GM10248 (cell line): ENCODE measurements at regions not wholly inside any gene's neighbourhood (a gene's known extent, or its start where the extent isn't known, plus 50 kb on each side); places are given as distances from the start of the nearest gene placed in this dataset.

Experiments
- CTCF ChIA-PET: fragments of 300-600 bp; sonication (Branson Sonifier 250); formaldehyde crosslinking; extraction: SDS; loops from one replicate; lab custom pipeline; 2021; ENCODE audit warnings: antibody characterized with exemption; lab: Yijun Ruan, JAX
- POLR2A ChIA-PET: fragments of 350-650 bp; sonication (Branson Sonifier 250); formaldehyde crosslinking; extraction: SDS; loops from one replicate; lab custom pipeline; 2020; ENCODE audit warnings: antibody characterized with exemption; lab: Yijun Ruan, JAX
- DNase-seq: peaks from one replicate; pipeline ENCODE4 v3.0.0; 2012; ENCODE audit errors: extremely low spot score
- TF ChIP-seq, protein P1 (sequence below): IDR thresholded peaks from 2 replicates; pipeline ENCODE4 v1.5.1; 2012; ENCODE audit warnings: mild to moderate bottlenecking, low read depth; ENCODE audit errors: extremely low read depth, missing control alignments, control extremely low read depth

DNA sequence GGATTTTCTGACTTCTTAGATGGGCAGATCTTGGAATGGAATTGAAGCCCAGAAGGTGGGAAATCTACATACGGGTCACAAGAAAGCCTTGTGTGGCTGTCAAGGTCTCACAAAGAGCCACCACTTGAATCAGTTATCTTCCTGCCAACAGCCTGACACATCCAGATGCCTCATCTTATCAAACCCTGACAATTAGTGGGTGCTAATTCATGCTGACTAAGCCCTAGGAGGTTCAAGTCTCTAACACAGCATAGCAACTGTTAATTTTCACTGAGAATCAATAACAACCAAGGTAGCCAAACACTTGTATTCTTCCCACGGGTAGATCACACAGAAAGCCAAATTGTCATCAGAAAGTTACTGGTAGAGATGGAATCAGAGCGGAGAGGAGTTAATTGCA is 222.2 kb downstream of the TMEM167A start:
- ChIA-PET POLR2A (no interaction called here), CTCF (no interaction called here)
- DNase-seq, result no peak
- TF ChIP-seq, protein P1, sequence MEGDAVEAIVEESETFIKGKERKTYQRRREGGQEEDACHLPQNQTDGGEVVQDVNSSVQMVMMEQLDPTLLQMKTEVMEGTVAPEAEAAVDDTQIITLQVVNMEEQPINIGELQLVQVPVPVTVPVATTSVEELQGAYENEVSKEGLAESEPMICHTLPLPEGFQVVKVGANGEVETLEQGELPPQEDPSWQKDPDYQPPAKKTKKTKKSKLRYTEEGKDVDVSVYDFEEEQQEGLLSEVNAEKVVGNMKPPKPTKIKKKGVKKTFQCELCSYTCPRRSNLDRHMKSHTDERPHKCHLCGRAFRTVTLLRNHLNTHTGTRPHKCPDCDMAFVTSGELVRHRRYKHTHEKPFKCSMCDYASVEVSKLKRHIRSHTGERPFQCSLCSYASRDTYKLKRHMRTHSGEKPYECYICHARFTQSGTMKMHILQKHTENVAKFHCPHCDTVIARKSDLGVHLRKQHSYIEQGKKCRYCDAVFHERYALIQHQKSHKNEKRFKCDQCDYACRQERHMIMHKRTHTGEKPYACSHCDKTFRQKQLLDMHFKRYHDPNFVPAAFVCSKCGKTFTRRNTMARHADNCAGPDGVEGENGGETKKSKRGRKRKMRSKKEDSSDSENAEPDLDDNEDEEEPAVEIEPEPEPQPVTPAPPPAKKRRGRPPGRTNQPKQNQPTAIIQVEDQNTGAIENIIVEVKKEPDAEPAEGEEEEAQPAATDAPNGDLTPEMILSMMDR, result no peak

DNA sequence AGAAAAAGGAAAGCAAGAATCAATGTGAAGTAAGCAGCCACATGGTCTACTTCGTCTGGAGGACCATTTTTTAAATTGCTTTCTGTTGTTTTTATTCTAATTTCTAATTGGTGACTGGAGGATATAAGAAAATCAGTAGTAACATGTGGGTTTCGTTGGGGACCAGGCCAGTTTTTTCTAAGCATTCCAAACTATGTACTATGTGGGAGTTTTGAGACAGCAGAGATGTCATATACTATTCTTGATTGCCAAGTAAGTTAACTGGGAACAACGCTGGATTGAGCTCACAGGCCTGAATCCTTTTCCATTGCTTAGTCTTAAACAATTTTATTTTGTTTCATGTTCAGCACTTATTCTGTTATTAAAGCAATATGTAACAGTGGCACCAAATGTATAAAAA is 225.7 kb downstream of the TMEM167A start:
- CTCF ChIA-PET, result interaction anchor here (1.1 to 3.0 kb wide), 3 partner anchors 10 to 20 kb away, joined by 3 to 12 read pairs (median 3); no protein-coding TSS in a partner anchor
- POLR2A ChIA-PET, result no interaction called here

DNA sequence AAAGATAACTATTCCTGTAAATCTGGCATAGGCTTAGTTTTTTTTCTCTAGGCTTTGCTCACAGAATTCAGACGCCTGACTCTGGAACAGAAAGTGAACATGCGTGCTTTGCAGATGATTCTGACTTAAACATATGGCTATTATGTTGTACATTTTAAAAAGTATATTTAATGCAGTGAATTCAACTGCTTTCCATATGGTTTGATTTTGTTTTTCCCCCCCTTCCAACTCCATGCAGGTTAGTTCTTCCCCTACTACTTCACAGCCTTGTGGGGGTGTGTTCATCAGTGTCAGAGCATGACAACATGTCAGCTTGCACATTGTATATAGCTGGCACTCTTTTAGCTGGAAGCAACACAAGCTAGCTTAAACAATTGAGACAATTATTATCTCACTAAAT is 226.8 kb downstream of the TMEM167A start:
- TF ChIP-seq, protein P1, result no peak
- CTCF ChIA-PET, result interaction anchor here (0.7 to 3.0 kb wide), 7 partner anchors 9 to 563 kb away, joined by 3 to 12 read pairs (median 3); no protein-coding TSS in a partner anchor
- DNase-seq, result no peak
- POLR2A ChIA-PET, result no interaction called here

More for the DNA sequence above, 225.7 kb downstream of the TMEM167A start:
- TF ChIP-seq, protein P1, result no peak
- no peak for DNase-seq

GRCh38 chr5:82849885-82850284 is 227.3 kb downstream of the TMEM167A start:
- TF ChIP-seq, protein P1, result no peak
- CTCF ChIA-PET, result interaction anchor here (1.1 to 3.0 kb wide), 4 partner anchors 11 to 39 kb away, joined by 3 to 12 read pairs (median 4); no protein-coding TSS in a partner anchor
- DNase-seq, result no peak
- POLR2A ChIA-PET, result no interaction called here

DNA sequence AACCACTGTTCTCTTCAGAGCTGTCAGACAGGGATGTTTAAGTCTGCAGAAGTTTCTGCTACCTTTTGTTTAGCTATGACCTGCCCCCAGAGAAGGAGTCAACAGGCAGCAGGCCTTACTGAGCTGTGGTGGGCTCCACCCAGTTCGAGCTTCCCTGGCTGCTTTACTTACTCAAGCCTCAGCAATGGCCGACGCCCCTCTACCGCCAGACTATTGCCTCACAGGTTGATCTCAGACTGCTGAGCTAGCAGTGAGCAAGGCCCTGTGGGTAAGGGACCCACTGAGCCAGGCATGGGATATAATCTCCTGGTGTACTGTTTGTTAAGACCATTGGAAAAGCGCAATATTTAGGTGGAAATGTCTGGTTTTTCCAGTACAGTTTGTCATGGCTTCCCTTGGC is 229.6 kb downstream of the TMEM167A start:
- TF ChIP-seq, protein P1, result no peak
- POLR2A ChIA-PET, result no interaction called here
- CTCF ChIA-PET, result interaction anchor here (1.0 to 1.2 kb wide), 2 partner anchors 21 to 22 kb away, joined by 3 to 4 read pairs; no protein-coding TSS in a partner anchor
- DNase-seq, result no peak

- no peak for DNase-seq
Observed at GRCh38 chr5:82839881-82840280, 237.3 kb downstream of the TMEM167A start.

More at GRCh38 chr5:82839881-82840280, 237.3 kb downstream of the TMEM167A start:
- POLR2A ChIA-PET, result no interaction called here
- TF ChIP-seq, protein P1, result no peak
- CTCF ChIA-PET, result interaction anchor here (1.1 kb wide), 1 partner anchor 182 kb away, joined by 3 read pairs; no protein-coding TSS in a partner anchor
